K562 (cell line): ENCODE measurements at regions not wholly inside any gene's neighbourhood (a gene's known extent, or its start where the extent isn't known, plus 50 kb on each side); places are given as distances from the start of the nearest gene placed in this dataset.

Source experiments
- ATAC-seq: fragments of 200-7000 bp; cut with Tn5 transposase; 3 replicates; pipeline ENCODE4 v1.9.1; 2020; ENCODE audit warnings: moderate library complexity
- BruUV-seq: library from RNA; stranded (reverse); fragments of 400-500 nt; replicated peaks from 2 replicates; lab custom pipeline; 2021; lab: Mats Ljungman, UMichigan
- CTCF ChIA-PET: fragments of 300-600 bp; formaldehyde crosslinking; extraction: SDS; loops from one replicate; lab custom pipeline; 2021; ENCODE audit warnings: low intra/inter-chr PET ratio; lab: Yijun Ruan, JAX
- POLR2A ChIA-PET: fragments of 300-600, 350-650 bp; sonication (Branson Sonifier 250); formaldehyde crosslinking; extraction: SDS; loops from one replicate; lab custom pipeline; 2021; ENCODE audit warnings: antibody characterized with exemption, inconsistent platforms; lab: Yijun Ruan, JAX
- DNase-seq, 4 experiments: peaks; one replicate each; pipeline versions ENCODE4 v3.0.0 to v3.0.0-alpha.2; 2011 to 2018; ENCODE audit warnings: low spot score in 3 of 4, mixed read lengths in 3 of 4; ENCODE audit errors: extremely low read depth in 1 of 4
- FAIRE-seq: peaks from 2 replicates; lab custom pipeline; 2011; peaks lifted over from hg19 to GRCh38; lab: Jason Lieb, UNC
- H2AFZ ChIP-seq: 2 replicates; pipeline ENCODE4 v1.6.0; 2011; ENCODE audit warnings: low read depth, low read length, control low read depth, inconsistent platforms
- H3K27ac ChIP-seq: fragments of 200-600 bp; 3 replicates; pipeline ENCODE4 v1.8.0; 2011; ENCODE audit warnings: low read depth, mild to moderate bottlenecking, control low read depth, inconsistent platforms, low read length, moderate library complexity, mixed read lengths; ENCODE audit errors: extremely low read depth
- H3K27me3 ChIP-seq, 2 experiments: fragments of 300-600 bp in 1 of 2; 2 replicates in 1 of 2; 3 replicates in 1 of 2; pipeline versions ENCODE4 v1.6.0 to v1.8.0; 2011; ENCODE audit warnings: inconsistent platforms in 2 of 2, low read length in 2 of 2, mild to moderate bottlenecking in 1 of 2, mixed read lengths in 1 of 2, moderate library complexity in 1 of 2; ENCODE audit not compliant: control insufficient read depth in 2 of 2, insufficient read depth in 2 of 2
- H3K36me3 ChIP-seq: fragments of 300-600 bp; 3 replicates; pipeline ENCODE4 v1.8.0; 2011; ENCODE audit warnings: mild to moderate bottlenecking, low read length, inconsistent platforms; ENCODE audit not compliant: control insufficient read depth, insufficient read depth
- H3K4me1 ChIP-seq, 2 experiments: fragments of 200-600 bp in 1 of 2; replicated peaks in 1 of 2; 2 replicates in 1 of 2; 3 replicates in 1 of 2; pipeline versions ENCODE4 v1.5.1 to v1.8.0; 2011; ENCODE audit warnings: inconsistent platforms in 2 of 2, low read length in 2 of 2, mild to moderate bottlenecking in 1 of 2, mixed read lengths in 1 of 2, moderate library complexity in 1 of 2; ENCODE audit not compliant: control insufficient read depth in 2 of 2, insufficient read depth in 2 of 2
- H3K4me2 ChIP-seq: 2 replicates; pipeline ENCODE4 v1.6.1; 2011; ENCODE audit warnings: low read length, control low read depth, inconsistent platforms, mixed read lengths; ENCODE audit not compliant: insufficient read depth
- H3K4me3 ChIP-seq: fragments of 200-600 bp; sonication (generic), shearing (Covaris generic); 2 replicates; pipeline ENCODE4 v1.5.1; 2016; ENCODE audit warnings: control low read depth, inconsistent platforms
- H3K79me2 ChIP-seq: fragments of 200-600 bp; 3 replicates; pipeline ENCODE4 v1.8.0; 2011; ENCODE audit warnings: low read length, inconsistent platforms; ENCODE audit not compliant: control insufficient read depth, insufficient read depth
- H3K9ac ChIP-seq, 2 experiments: 2 replicates each; pipeline versions ENCODE4 v1.6.0 to v1.6.1; 2011; ENCODE audit warnings: low read depth in 2 of 2, low read length in 2 of 2, control low read depth in 1 of 2, inconsistent platforms in 1 of 2, mild to moderate bottlenecking in 1 of 2, mixed read lengths in 1 of 2; ENCODE audit not compliant: insufficient read depth in 1 of 2
- H3K9me1 ChIP-seq: one replicate; pipeline ENCODE4 v1.6.0; 2011; ENCODE audit warnings: inconsistent platforms, mild to moderate bottlenecking, low read length, moderate library complexity; ENCODE audit not compliant: control insufficient read depth, insufficient read depth
- H3K9me3 ChIP-seq: replicated peaks from 2 replicates; pipeline ENCODE4 v1.5.1; 2011; ENCODE audit warnings: low read depth, low read length, inconsistent platforms; ENCODE audit not compliant: control insufficient read depth, insufficient read depth
- H4K20me1 ChIP-seq: replicated peaks from 2 replicates; pipeline ENCODE4 v1.6.1; 2011; ENCODE audit warnings: low read length, inconsistent platforms, mixed read lengths; ENCODE audit not compliant: control insufficient read depth, insufficient read depth
- ATF1 ChIP-seq, 2 experiments: fragments of 450-650 bp in 1 of 2; IDR thresholded peaks; 2 replicates each; pipeline ENCODE4 v1.6.1; 2016; ENCODE audit warnings: missing compliant biosample characterization in 1 of 2, missing genetic modification characterization in 1 of 2
- KHSRP ChIP-seq: fragments of 450-650 bp; IDR thresholded peaks from 2 replicates; pipeline ENCODE4 v1.6.1; 2017
- RBM17 ChIP-seq: fragments of 200-400 bp; formaldehyde crosslinking; IDR thresholded peaks from 2 replicates; pipeline ENCODE4 v1.6.1; 2017; ENCODE audit warnings: low read depth, mild to moderate bottlenecking, low read length, borderline replicate concordance
- RFX1 ChIP-seq: fragments of 450-650 bp; IDR thresholded peaks from 2 replicates; pipeline ENCODE4 v1.6.1; 2016; ENCODE audit warnings: mild to moderate bottlenecking, moderate library complexity
- RHOXF2B ChIP-seq: fragments of 250-450 bp; sonication (Bioruptor Pico); conservative IDR thresholded peaks from 2 replicates; pipeline ENCODE4 v1.5.1; 2021
- SMAD4 ChIP-seq: fragments of 250-450 bp; sonication (Bioruptor Pico); conservative IDR thresholded peaks from 2 replicates; pipeline ENCODE4 v1.8.0; 2021; ENCODE audit warnings: inconsistent platforms, mild to moderate bottlenecking, moderate library complexity
- SP2 ChIP-seq: IDR thresholded peaks from 2 replicates; pipeline ENCODE4 v1.6.1; 2011; ENCODE audit warnings: mild to moderate bottlenecking, low read depth, low read length, moderate library complexity; ENCODE audit not compliant: poor library complexity, severe bottlenecking; ENCODE audit errors: extremely low read depth
- TCF3 ChIP-seq: sonication (generic); formaldehyde crosslinking; IDR thresholded peaks from 2 replicates; pipeline ENCODE4 v1.4.0; 2020; ENCODE audit warnings: mild to moderate bottlenecking, missing genetic modification reagents
- WGBS: fragments of 100-300 bp; shearing (Covaris generic); methylation state at CpG from one replicate; pipeline ENCODE4 v1.1.6; 2016; ENCODE audit warnings: low coverage, mixed read lengths; ENCODE audit not compliant: insufficient coverage; ENCODE audit errors: missing lambda C conversion rate; 5-methylcytosine and 5-hydroxymethylcytosine counted together
- in situ Hi-C: fragments of 300-500 bp; cut with MboI; formaldehyde crosslinking; loops from 4 replicates; pipeline ENCODE4 v1.15.0; 2018; ENCODE audit warnings: inconsistent platforms, mixed read lengths
- intact Hi-C: fragments of 100-400 bp; cut with micrococcal nuclease; formaldehyde crosslinking; loops from 2 replicates; pipeline ENCODE4 v1.14.2; 2022
- TF ChIP-seq, protein P1 (sequence below), 2 experiments: fragments of 450-650 bp; IDR thresholded peaks; 2 replicates each; pipeline ENCODE4 v1.6.1; 2016
- TF ChIP-seq, protein P2 (sequence below): fragments of 250-450 bp; sonication (Bioruptor Pico); IDR thresholded peaks from 2 replicates; pipeline ENCODE4 v1.8.0; 2021; ENCODE audit warnings: moderate library complexity, mild to moderate bottlenecking, inconsistent platforms
- TF ChIP-seq, protein P3 (sequence below): fragments of 250-450 bp; sonication (Bioruptor Pico); IDR thresholded peaks from 2 replicates; pipeline ENCODE4 v1.4.0; 2020; ENCODE audit warnings: mild to moderate bottlenecking, moderate library complexity
- TF ChIP-seq, protein P4 (sequence below): sonication (generic); formaldehyde crosslinking; IDR thresholded peaks from 2 replicates; pipeline ENCODE4 v1.4.0; 2020; ENCODE audit warnings: mild to moderate bottlenecking, missing genetic modification reagents

DNA sequence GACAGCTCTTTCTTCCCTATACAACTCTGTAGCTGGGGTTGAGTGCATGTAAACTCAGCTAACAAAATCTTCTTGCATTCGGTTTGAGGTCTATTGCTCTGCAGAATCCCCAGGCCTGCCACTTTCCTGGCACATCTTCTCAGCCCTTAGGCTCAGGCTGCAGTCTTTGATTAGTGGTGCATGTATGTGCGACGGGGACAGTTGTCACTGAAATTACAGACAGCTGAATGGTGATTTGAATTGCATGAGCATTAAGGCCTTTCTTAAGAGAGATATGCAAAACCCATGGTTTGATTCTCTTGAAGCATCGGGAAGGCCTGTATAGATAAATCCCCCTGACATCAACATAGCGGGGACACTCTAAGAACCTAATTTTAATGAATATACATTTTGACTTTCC lies 222.8 kb downstream of the CDH26 start:
- POLR2A ChIA-PET = no interaction called here
- no peak for FAIRE-seq

More for the DNA sequence above, 222.8 kb downstream of the CDH26 start:
- no peak overlapping the region for H2AFZ ChIP-seq
- no peaks in the 10 kb centered on the region; a peak in 3 of 5 replicates for H3K27me3 ChIP-seq
- H3K36me3 ChIP-seq = no peaks in the 10 kb centered on the region
- H3K4me3 ChIP-seq = no peak overlapping the region
- no peak for TF ChIP-seq KHSRP
- no peak for TF ChIP-seq RFX1
- TF ChIP-seq ATF1 (CRISPR knock-in tag; IDR thresholded peaks at IDR 0.05) = no peak
- no peak for TF ChIP-seq ATF1 (tag; IDR thresholded peaks at IDR 0.05)
- no peak for TF ChIP-seq SP2
- TF ChIP-seq RBM17 = no peak
- TF ChIP-seq TCF3 = no peak
- TF ChIP-seq, protein P1, sequence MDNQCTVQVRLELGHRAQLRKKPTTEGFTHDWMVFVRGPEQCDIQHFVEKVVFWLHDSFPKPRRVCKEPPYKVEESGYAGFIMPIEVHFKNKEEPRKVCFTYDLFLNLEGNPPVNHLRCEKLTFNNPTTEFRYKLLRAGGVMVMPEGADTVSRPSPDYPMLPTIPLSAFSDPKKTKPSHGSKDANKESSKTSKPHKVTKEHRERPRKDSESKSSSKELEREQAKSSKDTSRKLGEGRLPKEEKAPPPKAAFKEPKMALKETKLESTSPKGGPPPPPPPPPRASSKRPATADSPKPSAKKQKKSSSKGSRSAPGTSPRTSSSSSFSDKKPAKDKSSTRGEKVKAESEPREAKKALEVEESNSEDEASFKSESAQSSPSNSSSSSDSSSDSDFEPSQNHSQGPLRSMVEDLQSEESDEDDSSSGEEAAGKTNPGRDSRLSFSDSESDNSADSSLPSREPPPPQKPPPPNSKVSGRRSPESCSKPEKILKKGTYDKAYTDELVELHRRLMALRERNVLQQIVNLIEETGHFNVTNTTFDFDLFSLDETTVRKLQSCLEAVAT (IDR thresholded peaks at IDR 0.05) = no peak
- TF ChIP-seq, protein P2, sequence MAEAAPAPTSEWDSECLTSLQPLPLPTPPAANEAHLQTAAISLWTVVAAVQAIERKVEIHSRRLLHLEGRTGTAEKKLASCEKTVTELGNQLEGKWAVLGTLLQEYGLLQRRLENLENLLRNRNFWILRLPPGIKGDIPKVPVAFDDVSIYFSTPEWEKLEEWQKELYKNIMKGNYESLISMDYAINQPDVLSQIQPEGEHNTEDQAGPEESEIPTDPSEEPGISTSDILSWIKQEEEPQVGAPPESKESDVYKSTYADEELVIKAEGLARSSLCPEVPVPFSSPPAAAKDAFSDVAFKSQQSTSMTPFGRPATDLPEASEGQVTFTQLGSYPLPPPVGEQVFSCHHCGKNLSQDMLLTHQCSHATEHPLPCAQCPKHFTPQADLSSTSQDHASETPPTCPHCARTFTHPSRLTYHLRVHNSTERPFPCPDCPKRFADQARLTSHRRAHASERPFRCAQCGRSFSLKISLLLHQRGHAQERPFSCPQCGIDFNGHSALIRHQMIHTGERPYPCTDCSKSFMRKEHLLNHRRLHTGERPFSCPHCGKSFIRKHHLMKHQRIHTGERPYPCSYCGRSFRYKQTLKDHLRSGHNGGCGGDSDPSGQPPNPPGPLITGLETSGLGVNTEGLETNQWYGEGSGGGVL (CRISPR knock-in tag) = no peak
- no peak for TF ChIP-seq SMAD4 (CRISPR knock-in tag)
- TF ChIP-seq RHOXF2B (CRISPR knock-in tag) = no peak
- TF ChIP-seq, protein P3, sequence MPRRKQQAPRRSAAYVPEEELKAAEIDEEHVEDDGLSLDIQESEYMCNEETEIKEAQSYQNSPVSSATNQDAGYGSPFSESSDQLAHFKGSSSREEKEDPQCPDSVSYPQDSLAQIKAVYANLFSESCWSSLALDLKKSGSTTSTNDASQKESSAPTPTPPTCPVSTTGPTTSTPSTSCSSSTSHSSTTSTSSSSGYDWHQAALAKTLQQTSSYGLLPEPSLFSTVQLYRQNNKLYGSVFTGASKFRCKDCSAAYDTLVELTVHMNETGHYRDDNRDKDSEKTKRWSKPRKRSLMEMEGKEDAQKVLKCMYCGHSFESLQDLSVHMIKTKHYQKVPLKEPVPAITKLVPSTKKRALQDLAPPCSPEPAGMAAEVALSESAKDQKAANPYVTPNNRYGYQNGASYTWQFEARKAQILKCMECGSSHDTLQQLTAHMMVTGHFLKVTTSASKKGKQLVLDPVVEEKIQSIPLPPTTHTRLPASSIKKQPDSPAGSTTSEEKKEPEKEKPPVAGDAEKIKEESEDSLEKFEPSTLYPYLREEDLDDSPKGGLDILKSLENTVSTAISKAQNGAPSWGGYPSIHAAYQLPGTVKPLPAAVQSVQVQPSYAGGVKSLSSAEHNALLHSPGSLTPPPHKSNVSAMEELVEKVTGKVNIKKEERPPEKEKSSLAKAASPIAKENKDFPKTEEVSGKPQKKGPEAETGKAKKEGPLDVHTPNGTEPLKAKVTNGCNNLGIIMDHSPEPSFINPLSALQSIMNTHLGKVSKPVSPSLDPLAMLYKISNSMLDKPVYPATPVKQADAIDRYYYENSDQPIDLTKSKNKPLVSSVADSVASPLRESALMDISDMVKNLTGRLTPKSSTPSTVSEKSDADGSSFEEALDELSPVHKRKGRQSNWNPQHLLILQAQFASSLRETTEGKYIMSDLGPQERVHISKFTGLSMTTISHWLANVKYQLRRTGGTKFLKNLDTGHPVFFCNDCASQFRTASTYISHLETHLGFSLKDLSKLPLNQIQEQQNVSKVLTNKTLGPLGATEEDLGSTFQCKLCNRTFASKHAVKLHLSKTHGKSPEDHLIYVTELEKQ (CRISPR knock-in tag) = no peak
- TF ChIP-seq, protein P4, sequence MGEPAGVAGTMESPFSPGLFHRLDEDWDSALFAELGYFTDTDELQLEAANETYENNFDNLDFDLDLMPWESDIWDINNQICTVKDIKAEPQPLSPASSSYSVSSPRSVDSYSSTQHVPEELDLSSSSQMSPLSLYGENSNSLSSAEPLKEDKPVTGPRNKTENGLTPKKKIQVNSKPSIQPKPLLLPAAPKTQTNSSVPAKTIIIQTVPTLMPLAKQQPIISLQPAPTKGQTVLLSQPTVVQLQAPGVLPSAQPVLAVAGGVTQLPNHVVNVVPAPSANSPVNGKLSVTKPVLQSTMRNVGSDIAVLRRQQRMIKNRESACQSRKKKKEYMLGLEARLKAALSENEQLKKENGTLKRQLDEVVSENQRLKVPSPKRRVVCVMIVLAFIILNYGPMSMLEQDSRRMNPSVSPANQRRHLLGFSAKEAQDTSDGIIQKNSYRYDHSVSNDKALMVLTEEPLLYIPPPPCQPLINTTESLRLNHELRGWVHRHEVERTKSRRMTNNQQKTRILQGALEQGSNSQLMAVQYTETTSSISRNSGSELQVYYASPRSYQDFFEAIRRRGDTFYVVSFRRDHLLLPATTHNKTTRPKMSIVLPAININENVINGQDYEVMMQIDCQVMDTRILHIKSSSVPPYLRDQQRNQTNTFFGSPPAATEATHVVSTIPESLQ (CRISPR knock-in tag) = no peak
- H3K4me2 ChIP-seq = no peak overlapping the region
- 0% methylated on average over 5 of the region's 5 CpGs for WGBS
- no peak for ATAC-seq
- no peak overlapping the region for H3K27ac ChIP-seq
- CTCF ChIA-PET = no interaction called here
- no peaks in the 10 kb centered on the region for H3K9me1 ChIP-seq
- no peak for DNase-seq
- no peak overlapping the region for H3K9ac ChIP-seq
- no peaks in the 10 kb centered on the region for H3K79me2 ChIP-seq
- BruUV-seq = no TSS peak
- in situ Hi-C loops (no loop called here), intact Hi-C loops (no loop called here)
- H3K9me3 ChIP-seq = no peaks in the 10 kb centered on the region
- H3K4me1 ChIP-seq = no peaks in the 10 kb centered on the region
- H4K20me1 ChIP-seq = no peaks in the 10 kb centered on the region
